ENCODE measurements at regions not wholly inside any gene's neighbourhood (a gene's known extent, or its start where the extent isn't known, plus 50 kb on each side); places are given as distances from the start of the nearest gene placed in this dataset.
A peak's percentile ranks its signal among the peaks of the same experiment; 100 is the strongest.

GRCh38 chr2:134117676-134118075 lies 136.2 kb upstream of the MGAT5 start (continued):
- TF ChIP-seq MLLT1 (IDR thresholded peaks at IDR 0.05) (no peak), NBN (IDR thresholded peaks at IDR 0.05) (no peak), TARDBP (IDR thresholded peaks at IDR 0.05; ENCODE audit: borderline replicate concordance) (no peak)

- BruUV-seq (replicated peaks) = no TSS peak
- intact Hi-C loops (cut with micrococcal nuclease; ENCODE audit: unreplicated experiment) (loop anchor here (1.0 to 10.0 kb wide), 12 partner anchors 89 to 796 kb away; partner anchors contain the start of gene CCNT2), in situ Hi-C loops (cut with MboI) (loop anchor here (5.0 to 10.0 kb wide), 4 partner anchors 89 to 796 kb away; partner anchors contain the start of gene CCNT2)
- no peaks in the 10 kb centered on the region for H3K27me3 ChIP-seq (replicated peaks in 1 of 2; ENCODE audit: control insufficient read depth in 2 of 2, insufficient read depth in 2 of 2, low read length in 1 of 2)
- SMC1A ChIA-PET (ENCODE audit: uncharacterized antibody, unreplicated experiment) = interaction anchor here (0.7 to 5.8 kb wide), 69 partner anchors 9 to 1550 kb away, joined by 3 to 163 read pairs (median 5); partner anchors contain the start of gene MGAT5
- H2AFZ ChIP-seq (ENCODE audit: control insufficient read depth, low read depth, low read length) = peak overlapping the region; percentile 40
- H3K4me1 ChIP-seq (ENCODE audit: control insufficient read depth, insufficient read depth, low read length) = peaks cover 19% of the 10 kb centered on the region
- ATAC-seq (peak; percentile 62), DNase-seq (ENCODE audit: low read depth, low spot score) (peak; percentile 96), FAIRE-seq (peak; percentile 84)
- H3K4me3 ChIP-seq = peak overlapping the region; percentile 92
- no peak overlapping the region; the same call in 1 of the 2 replicates for H3K9ac ChIP-seq (ENCODE audit: control insufficient read depth, insufficient read depth, low read length)
- H3K36me3 ChIP-seq (ENCODE audit: control insufficient read depth in 2 of 2, insufficient read depth in 2 of 2, low read length in 1 of 2) = no peaks in the 10 kb centered on the region
- H4K20me1 ChIP-seq (ENCODE audit: control insufficient read depth, insufficient read depth) = no peaks in the 10 kb centered on the region; the same call in 1 of the 2 replicates
- POLR2A ChIA-PET = interaction anchor here (0.5 to 4.3 kb wide), 9 partner anchors 9 to 293 kb away, joined by 3 to 24 read pairs (median 3); no protein-coding TSS in a partner anchor
- CTCF ChIA-PET = interaction anchor here (0.6 to 17.5 kb wide), 61 partner anchors 8 to 780 kb away, joined by 3 to 320 read pairs (median 5); partner anchors contain the start of gene MGAT5
- RAD21 ChIA-PET (ENCODE audit: unreplicated experiment) = interaction anchor here (0.6 to 11.1 kb wide), 53 partner anchors 9 to 870 kb away, joined by 3 to 201 read pairs (median 4); partner anchors contain the start of gene MGAT5
- no peaks in the 10 kb centered on the region for H3K9me3 ChIP-seq (replicated peaks; ENCODE audit: control insufficient read depth, insufficient read depth, low read length)
- peaks cover 41% of the 10 kb centered on the region for H3K79me2 ChIP-seq (ENCODE audit: control insufficient read depth, insufficient read depth, low read length)
- H3K4me2 ChIP-seq (ENCODE audit: control insufficient read depth, insufficient read depth) = peak overlapping the region; percentile 65
- peak overlapping the region; percentile 77 for H3K27ac ChIP-seq (ENCODE audit: control insufficient read depth, insufficient read depth)
- 1% methylated on average over 8 of the region's 8 CpGs for WGBS (ENCODE audit: insufficient coverage, insufficient replicate concordance, low lambda C conversion rate, missing lambda C conversion rate)
- TF ChIP-seq SUZ12 (IDR thresholded peaks at IDR 0.05; ENCODE audit: unreplicated experiment) (no peak), KDM1A (IDR thresholded peaks at IDR 0.05; ENCODE audit: borderline replicate concordance) (no peak), ZNF207 (IDR thresholded peaks at IDR 0.05; ENCODE audit: borderline replicate concordance) (no peak), ELK1 (IDR thresholded peaks at IDR 0.05; ENCODE audit: low read depth, low read length) (no peak), IRF4 (IDR thresholded peaks at IDR 0.05; ENCODE audit: low read depth, low read length) (peak; percentile 96), RAD21 (IDR thresholded peaks at IDR 0.05; ENCODE audit: insufficient read depth, low read depth, low read length) (peak; percentile 99), RFX5 (IDR thresholded peaks at IDR 0.05; ENCODE audit: low read depth, low read length) (no peak), POLR2A (IDR thresholded peaks at IDR 0.05; ENCODE audit: low read depth, low read length) (no peak), RUNX3 (IDR thresholded peaks at IDR 0.05; ENCODE audit: low read length) (peak; percentile 99), RCOR1 (conservative IDR thresholded peaks at IDR 0.05; ENCODE audit: low read depth, low read length) (no peak), BACH1 (IDR thresholded peaks at IDR 0.05; ENCODE audit: borderline replicate concordance) (peak; percentile 99), ZNF622 (IDR thresholded peaks at IDR 0.05) (no peak), MXI1 (IDR thresholded peaks at IDR 0.05; ENCODE audit: low read depth, low read length) (no peak; the same call in 1 of the 2 replicates), JUNB (IDR thresholded peaks at IDR 0.05) (peak; percentile 97), TCF7 (IDR thresholded peaks at IDR 0.05; ENCODE audit: borderline replicate concordance) (peak; percentile 72; the same call in 1 of the 2 replicates), PKNOX1 (IDR thresholded peaks at IDR 0.05) (peak; percentile 90), STAT3 (IDR thresholded peaks at IDR 0.05; ENCODE audit: low read depth, low read length) (peak; percentile 96; the same call in 1 of the 2 replicates), TCF3 (IDR thresholded peaks at IDR 0.05; ENCODE audit: borderline replicate concordance, insufficient read depth, low read depth, low read length) (peak; percentile 72; the same call in 1 of the 2 replicates)
These were observed 135.4 kb upstream of the MGAT5 start for GRCh38 chr2:134118279-134119116.

All from GM12878 (cell line).